HG02678 (cell line): ENCODE measurements at regions not wholly inside any gene's neighbourhood (a gene's known extent, or its start where the extent isn't known, plus 50 kb on each side); places are given as distances from the start of the nearest gene placed in this dataset.
"Not testable (repeated sequence)": the region's sequence is repeated elsewhere in the genome, so short reads cannot be mapped to it uniquely, and the experiment has no call there.

ENCODE experiments used
- ATAC-seq: cut with Tn5 transposase; IDR thresholded peaks from one replicate; pipeline ENCODE4 v1.9.1; 2021; ENCODE audit warnings: mild to moderate bottlenecking, moderate library complexity; ENCODE audit not compliant: unreplicated experiment

GRCh38 chr20:23299673-23300050 is 50.9 kb upstream of the NXT1 start:
- ATAC-seq, result no peak

- ATAC-seq, result no peak
These were observed 51.5 kb upstream of the NXT1 start for GRCh38 chr20:23298926-23299672.

- no peak for ATAC-seq
These were observed 52.4 kb upstream of the NXT1 start for GRCh38 chr20:23298155-23298554.

GRCh38 chr20:23296841-23297701 is 53.5 kb upstream of the NXT1 start:
- no peak for ATAC-seq

- no peak for ATAC-seq
These were observed 54.7 kb upstream of the NXT1 start for GRCh38 chr20:23295934-23296333.

- ATAC-seq, result no peak
These were observed 55.9 kb upstream of the NXT1 start for GRCh38 chr20:23294671-23295070.

DNA sequence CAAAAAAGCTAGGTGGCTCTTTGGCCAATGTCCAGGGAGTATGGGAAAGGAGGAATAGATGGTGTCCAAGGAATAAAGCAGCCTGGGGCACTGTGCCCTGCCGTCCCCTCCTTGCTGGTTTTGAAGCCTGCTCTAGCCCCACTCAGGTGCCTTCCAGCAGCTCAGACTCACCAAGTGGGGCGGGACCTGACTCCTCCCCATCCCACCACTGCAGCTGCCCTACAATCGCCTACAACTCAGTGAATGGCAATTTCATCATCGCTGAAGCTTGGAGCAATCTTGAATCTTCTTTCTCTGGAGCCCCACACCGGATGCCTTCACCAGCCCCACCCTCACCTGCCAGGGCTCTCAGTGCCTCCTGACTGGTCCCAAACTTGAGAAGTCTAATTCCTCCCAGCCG is 56.4 kb upstream of the NXT1 start:
- no peak for ATAC-seq

DNA sequence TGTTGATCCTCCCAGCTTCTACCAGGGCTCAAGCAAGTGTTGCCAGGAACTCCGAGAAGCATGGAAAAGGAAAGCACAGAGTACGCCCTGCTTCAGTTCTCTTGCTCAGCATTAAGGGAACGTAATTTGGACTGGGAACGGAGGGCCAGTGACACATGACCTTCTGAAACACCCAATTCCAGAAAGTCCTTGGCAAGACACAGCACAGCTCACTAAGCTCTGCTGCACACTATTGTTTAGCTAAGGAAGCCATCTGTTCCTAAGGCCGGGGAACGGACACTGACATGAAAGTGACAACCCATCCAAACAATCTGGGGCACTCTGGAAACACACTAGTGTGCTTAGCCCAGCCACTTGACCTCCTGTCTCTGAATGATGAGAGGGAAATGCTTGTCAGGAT is 56.9 kb upstream of the NXT1 start:
- no peak for ATAC-seq

DNA sequence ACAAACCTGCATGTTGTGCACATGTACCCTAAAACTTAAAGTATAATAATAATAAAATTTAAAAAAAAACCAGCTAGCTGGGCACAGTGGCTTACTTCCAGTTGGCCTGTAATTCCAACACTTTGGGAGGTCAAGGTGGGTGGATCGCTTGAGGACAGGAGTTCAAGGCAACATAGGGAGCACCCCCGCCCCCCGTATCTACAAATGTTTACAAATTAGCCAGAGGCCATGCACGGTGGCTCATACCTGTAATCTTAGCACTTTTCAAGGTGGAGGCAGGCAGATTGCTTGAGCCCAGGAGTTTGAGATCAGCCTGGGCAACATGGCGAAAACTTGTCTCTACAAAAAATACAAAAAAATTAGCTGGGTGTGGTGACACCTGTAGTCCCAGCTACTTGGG is 58.3 kb upstream of the NXT1 start:
- not testable (repeated sequence) for ATAC-seq

GRCh38 chr20:23291575-23292240 is 58.9 kb upstream of the NXT1 start:
- ATAC-seq, result no peak

GRCh38 chr20:23290761-23291574 is 59.6 kb upstream of the NXT1 start:
- no peak for ATAC-seq

DNA sequence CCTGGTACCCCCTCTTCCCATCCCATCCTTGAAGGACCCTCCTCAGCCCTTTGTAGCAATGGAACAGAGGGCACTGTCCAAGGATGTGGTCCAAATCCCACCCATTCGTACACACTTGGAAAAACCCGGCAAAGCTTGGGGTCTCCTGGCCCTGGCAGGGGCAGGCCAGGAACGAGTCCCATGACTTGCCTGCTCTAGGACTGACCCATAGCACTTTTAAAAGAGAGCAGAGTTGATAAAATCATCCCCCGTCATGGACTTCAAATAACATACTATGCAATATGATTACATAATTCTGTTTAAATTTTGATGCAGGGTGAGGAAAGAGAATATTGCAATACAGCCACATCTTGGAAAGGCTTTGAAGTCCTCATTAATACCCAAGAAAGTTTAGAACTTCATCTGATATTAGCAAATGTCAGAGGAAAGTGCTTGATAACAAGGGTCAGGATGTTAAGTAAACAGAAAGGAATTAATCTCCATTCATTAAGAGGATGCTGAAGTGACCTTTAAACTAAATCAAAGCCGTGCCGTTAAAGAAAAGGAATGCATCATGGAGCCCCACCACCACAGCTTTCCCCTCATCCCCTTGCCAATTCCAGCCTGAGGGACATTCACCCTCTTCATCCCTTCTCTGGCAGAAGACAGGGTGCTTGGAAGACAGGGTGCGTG is 60.7 kb upstream of the NXT1 start:
- no peak for ATAC-seq

- no peak for ATAC-seq
These were observed 61.3 kb upstream of the NXT1 start for GRCh38 chr20:23289249-23289648.

- no peak for ATAC-seq
These were observed 63.0 kb upstream of the NXT1 start for GRCh38 chr20:23287354-23288190.

DNA sequence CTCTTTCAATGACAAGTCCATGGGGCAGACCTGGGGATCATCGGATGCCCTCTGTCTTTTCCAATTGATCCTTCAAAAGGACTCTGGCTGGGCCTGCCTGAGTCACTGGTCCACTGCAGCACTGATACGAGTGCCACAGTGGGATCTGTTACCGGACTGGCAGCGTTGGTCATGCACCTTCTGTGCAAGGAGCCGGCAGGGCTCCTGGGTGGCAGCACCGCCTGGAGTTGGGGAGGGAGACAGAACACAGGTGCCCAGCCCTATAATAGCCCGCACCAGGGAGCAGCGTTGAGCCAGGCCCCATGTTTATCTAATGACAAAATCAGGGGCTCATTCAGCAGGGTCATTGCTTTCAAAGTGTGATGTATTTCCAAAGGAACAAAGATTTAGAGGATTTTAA is 64.2 kb upstream of the NXT1 start:
- no peak for ATAC-seq

DNA sequence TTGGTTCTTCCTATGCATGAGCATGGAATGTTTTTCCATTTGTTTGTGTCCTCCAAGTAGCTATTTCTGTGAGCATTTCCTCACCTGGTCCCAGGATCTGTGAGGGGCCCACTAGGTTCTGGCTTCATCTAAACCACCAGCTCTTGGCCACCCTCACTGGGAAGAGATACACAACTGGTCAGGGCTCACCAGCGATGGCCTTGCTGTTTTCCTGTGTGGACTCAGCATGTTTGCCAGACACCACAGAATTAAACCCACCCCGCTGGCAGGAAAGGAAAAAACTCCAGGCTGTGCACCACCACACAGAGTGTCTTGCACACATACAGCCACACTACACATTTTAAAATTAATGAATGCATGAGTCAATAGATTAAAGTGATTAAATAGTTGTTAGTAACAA is 65.1 kb upstream of the NXT1 start:
- no peak for ATAC-seq

- ATAC-seq, result no peak
These were observed 66.6 kb upstream of the NXT1 start for GRCh38 chr20:23284009-23284408.

DNA sequence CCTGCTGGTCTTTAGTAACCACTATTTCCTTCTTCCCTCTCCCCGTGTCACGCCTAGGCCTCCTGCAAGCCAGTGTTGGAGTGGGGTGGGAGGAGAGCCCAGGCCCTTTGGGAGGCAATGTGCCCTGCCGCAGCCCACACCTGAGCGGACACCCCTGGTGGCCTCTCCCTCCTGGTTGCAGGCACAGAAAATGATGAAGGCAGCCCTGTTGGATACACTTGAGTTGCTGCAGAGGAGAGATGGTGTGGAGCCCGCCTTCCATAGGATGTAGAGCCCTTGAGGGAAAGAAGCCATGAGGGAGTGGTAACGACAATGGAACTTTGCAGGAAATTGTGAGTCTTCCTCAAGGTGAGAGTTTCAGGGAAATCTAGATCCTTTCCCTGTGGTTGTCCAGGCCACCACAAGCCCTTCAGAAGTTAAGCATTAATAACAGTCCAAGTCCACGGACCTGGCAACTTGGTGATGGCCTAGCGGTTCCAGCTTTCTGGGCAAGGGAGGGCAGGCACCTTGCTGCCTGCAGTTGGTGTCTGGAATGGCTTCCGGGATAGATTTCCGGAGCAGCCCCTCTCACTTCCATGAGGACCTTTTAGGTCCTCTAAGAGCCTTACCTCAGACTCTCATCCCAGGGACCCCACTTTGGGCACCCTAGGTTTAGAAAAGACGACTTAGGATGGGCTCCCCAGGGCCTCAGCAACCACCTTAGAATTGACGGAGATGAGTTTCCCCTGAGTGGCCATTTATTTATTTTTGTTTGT is 67.3 kb upstream of the NXT1 start:
- ATAC-seq, result no peak

- ATAC-seq, result no peak
These were observed 68.0 kb upstream of the NXT1 start for GRCh38 chr20:23282546-23282945.
